NCI-H774 (cell line): ENCODE measurements at regions not wholly inside any gene's neighbourhood (a gene's known extent, or its start where the extent isn't known, plus 50 kb on each side); places are given as distances from the start of the nearest gene placed in this dataset.
A peak's percentile ranks its signal among the peaks of the same experiment; 100 is the strongest.

Experiments used
- DNase-seq: peaks from one replicate; lab custom pipeline; 2025; lab: John Stamatoyannopoulos, UW

DNA sequence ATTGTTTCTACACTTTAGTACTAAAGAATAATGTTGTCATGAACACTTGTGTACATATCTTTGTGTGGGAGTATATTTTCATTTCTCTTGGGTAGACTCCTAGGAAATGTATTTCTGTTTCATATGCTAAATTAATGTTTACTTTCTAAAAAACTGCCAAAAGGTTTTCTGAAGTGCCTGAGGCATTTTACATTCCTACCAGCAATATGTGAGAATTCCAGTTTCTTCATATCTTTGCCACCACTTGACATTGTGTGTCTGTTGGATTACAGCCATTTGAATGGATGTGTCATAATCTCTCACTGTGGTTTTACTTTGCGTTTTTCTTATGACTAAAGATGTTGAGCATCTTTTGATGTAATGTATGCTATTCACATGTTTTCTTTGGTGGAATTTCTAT is 428.2 kb upstream of the KCNH7 start:
- no peak for DNase-seq

DNA sequence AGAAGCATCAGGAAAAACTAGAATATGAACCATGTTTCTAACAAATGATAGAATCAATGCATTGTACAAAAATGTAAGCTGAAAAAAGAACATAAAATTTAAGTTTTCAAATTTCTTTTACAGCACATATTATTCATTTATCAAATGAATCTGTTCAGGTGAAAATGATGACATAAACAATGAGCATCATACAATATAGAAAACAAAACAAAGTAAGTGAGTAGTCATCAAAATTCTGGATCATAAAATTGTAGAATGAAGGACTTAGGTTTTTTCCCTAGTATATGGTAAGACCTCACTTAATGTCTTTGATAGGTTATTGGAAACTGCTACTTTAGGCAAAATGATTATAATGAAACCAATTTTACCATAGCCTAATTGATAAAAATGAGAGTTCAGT is 427.0 kb upstream of the KCNH7 start:
- DNase-seq: no peak

DNA sequence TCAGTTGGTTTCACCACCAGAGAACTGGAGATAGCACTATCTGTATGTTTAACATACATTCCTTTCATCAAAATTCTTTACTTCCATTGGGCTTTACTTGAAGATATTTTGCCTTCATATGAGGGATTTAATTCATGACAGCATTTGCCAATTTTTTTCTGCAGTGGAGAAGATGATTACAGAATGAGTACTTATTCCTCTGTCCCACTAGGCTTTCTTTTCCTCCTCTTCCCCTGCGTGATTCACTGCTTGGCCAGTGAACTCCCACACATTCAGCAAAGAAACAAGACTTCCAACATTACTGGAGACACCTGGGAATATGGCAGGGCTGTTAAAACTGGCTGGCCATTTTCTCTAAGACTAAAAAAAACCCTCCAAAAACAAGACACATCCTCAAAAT is 425.8 kb upstream of the KCNH7 start:
- no peak for DNase-seq

DNA sequence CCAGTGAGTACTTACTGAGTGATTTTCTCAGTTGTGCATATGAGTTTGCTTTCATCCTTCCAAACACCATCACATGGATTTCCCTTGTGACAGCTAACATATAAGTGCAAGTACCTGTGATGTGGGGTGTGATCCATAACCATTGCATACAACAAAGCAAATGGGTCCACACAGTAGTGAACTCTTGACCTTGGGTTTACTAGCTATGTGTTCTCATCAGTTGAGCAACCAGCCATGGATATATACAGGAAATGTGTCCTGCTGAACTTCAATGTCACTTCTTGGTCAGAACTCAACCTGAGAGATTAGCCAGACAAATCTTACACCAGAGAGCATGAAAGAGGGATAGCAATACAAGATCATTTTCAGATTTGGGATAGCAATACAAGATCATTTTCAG is 420.9 kb upstream of the KCNH7 start:
- no peak for DNase-seq

DNA sequence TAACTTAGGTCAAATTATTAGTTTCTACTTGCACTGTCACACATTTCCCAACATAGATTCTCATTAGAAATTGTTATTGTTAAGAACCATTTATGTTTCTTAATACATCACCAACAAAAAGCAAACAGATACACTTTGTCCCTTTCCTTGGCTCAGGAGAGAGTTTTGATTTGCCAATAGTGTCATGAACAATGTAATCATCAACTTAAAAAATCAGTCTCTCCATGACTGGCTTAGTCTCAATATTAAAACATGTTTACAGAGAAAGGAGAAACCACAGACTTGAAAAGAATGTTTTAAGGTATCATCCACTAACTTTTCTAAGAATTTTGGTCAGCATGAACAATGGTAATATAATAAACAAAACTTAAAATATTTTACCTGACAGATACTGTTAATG is 416.5 kb upstream of the KCNH7 start:
- no peak for DNase-seq

DNA sequence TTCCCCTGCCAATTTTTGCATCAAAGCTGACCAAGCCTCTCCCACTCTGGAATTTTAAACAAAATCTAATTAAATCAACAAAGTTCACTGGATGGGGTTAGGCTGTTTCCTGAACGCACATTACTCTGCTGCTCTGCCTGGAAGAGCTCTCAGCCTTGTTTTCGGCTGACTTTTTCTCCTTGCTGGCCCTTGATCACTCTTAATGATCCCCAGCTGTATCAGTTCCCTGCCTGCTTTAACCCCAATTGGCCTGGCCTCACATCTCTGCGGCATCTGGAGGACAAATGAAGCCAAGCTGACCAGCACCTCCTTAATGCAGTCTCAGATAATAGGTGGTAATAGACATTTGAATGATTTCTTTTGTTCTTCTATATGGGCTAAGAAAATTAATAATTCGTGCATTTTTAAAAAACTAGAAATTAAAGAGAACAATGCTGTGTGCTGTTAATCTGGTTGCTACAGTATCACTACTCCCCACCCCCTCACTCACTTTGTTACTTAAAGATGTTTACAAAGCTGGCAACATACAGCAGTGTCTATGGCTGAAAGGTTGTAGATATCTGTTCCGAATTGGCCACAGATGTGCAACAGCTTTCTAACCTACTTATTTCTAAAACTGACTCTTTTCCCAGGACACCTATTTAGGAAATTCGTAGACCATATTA is 415.2 kb upstream of the KCNH7 start:
- DNase-seq: no peak

DNA sequence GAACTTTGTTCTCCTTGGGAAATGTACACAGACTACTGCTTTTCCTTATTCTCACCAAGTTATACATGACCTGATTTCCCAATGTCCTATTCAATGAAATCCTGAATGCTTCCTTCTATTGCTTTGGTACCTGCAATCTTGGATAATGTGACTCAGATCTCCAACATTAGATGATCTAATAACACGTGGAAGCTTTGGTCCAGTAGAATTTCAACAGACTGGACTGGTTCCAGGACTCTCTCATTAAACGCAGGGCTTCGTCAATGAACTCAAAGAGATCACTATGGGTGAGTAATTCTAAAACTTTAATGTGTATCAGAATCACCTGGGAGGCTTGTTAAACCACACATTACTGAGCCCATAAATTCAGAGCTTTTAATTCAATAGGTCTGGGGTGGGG is 413.6 kb upstream of the KCNH7 start:
- DNase-seq: no peak

DNA sequence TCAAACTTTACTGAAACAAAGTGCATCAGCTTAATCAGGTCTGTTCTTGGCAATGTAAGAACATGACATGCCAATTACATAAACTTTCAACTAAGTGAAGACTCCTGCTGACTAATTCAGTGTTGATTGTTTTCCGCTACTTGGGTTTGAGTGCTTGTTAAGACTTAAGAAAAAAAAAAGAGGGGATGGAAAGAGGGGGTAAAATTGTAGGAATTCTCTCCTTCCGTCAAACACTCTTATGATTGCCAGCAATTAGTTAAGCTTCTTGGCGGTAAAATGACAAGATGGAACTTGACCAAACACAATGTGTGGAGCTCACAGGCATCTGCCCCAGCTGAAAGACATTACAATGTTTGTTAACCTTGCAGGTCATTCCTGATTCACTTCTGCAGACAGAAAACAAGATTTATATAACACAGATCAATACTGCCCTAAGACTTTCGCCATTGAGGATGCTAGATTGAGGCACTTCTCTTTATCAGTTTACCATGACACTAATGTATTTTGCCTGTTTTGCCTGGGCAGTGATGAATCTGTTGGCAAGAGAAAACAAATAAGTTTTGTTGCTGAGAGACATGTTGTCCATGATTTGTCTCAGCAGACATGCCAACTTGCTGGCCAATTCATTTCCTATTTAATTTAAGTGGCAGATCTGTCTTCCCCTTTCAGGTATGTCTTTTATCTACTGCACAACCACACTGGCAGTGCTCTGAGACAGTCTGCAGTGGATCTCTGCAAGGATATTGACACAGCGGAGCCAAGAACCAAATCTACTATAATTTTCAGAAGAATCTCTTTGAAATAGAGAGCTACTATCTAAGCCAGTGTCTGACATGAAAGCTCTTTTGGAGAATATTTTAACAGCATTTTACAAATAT is 410.0 kb upstream of the KCNH7 start:
- no peak for DNase-seq

DNA sequence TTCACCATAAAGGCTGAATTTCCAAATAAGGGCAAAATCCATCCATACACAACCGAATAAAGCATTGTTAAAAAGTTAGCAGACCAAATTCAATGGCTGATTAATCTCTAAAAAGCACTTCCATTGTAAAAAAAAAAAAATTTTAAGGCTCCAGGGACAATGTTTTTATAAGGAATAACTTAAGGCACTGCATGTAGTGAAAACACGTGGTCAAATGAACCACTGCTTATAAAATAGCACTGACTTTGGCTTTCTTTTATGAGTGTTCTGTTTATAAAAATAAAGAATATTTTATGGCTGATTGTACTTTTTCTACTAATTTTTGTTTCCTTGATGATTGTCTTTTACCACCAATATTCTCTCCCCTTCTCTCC is 409.3 kb upstream of the KCNH7 start:
- DNase-seq: no peak

DNA sequence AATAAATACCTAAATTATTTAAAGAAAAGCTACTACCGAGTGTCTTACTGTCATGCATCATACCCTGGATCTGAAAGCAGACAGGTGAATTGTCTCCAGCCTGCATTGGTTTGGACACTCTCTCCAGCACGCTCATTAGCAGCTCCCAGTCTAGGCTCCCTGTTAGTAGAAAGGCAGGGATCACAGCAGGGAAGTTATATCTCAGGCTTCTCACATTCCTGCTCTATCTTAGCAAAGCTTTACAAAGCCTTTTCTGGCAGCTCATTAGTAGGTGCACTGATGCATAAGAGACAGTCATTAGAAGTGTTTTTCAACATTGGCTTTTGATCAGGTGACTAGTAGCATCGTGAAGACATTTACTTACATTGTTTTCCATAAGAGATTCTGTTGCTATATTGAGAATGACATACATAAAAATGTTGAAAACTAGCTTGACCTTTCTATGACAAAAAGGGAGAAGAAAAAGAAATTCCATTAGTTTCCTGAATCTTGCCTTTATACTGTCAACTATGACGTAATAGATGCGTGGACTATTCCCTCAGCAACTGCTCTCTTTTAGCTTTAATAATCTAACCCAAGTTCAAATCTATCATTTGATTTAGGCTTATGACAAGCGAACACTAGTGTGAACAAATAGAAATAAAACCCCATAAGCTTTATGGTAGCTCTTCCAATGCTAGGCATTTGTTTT is 408.7 kb upstream of the KCNH7 start:
- no peak for DNase-seq

DNA sequence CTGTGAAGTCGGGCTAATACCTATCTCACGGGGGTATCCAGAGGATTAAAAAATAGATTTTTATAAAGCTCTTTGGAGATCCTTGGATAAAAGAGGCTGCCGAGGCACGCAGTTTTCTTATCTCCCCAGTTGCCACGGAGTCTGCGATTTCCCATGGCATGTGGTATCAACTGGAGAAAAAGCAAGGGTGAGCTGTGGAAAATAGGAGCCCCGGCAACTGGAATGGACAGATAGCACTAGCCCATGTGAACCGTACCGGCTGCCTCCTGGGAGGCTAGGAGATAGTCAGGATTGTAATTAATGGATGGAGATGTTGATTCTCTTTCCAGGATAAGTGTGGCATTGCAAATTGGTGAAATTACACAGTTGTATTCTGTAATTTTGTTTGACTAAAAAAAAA is 407.6 kb upstream of the KCNH7 start:
- no peak for DNase-seq

DNA sequence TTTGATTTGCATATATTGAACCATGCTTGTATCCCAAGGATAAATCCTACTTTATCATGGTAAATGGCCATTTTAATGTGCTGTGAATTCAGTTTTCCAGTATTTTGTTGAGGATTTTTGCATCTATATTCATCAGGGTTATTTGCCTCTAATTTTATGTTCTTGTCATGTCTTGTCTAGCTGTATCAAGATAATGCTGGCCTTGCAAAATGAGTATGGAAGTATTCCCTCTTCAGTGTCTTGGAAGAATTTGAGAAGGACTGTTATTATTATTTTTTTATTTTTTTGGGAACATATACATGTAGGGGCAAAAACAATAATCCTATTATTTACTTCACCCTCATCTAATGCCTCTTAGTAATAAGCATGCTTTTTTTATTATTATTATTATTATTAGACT is 398.0 kb upstream of the KCNH7 start:
- DNase-seq: no peak

DNA sequence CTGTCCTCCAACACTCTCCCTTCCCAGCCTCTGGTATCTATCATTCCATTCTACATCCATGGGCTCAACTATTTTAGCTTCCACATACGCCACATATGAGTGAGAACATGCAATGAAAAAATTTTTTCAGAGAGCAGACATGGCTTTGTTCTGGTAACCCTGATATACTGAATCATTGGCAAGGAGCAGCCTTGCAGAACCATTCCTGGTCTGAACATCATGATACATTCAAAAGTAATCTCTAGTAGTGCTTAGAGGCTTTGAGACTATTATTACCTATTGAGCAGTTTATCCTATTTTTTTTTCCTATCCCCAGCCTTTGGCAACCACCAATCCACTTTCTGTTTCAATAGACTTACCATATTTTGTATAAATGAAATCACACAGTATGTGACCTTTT is 393.1 kb upstream of the KCNH7 start:
- no peak for DNase-seq

DNA sequence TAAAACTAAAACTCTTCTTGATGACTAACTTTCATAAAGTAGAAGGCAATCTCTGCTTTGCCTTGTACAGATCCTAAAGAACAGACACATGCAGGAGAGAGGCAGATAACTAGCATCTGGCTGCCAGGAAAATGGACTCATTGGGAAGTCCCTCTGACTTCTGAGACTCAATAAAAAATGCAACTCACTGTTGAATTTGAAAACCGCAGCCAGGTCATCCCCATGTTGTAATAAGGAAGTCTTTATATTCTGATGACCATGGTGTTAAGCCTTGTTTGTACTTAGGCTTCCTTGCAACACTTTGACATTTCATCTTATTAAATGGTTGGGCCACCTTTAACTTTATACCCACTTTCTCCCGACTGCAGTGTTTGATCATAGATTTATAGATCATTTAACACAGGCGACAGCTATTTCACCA is 375.1 kb upstream of the KCNH7 start:
- no peak for DNase-seq

DNA sequence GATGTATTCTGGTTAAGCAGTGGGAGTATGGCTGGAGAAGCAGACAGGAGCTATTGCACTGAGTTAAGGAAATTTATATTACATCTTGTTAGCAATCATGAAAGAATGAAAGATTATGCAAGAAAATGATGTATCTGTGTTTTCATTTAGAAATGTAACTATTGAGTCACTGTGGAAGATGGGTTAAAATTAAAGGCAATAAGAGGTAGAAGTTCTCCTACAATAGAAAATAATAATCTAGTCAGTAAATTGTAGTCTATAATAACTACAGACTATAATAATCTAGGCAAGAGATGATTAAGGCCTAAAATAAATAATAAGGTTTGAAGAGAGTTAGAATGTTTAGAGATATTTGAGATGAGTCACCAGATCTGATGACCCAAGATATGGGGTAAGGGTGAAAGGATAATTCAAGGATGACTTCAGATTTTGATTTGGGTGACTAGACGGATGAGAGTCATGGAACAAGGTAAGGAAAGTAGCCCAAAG is 371.9 kb upstream of the KCNH7 start:
- DNase-seq: no peak

DNA sequence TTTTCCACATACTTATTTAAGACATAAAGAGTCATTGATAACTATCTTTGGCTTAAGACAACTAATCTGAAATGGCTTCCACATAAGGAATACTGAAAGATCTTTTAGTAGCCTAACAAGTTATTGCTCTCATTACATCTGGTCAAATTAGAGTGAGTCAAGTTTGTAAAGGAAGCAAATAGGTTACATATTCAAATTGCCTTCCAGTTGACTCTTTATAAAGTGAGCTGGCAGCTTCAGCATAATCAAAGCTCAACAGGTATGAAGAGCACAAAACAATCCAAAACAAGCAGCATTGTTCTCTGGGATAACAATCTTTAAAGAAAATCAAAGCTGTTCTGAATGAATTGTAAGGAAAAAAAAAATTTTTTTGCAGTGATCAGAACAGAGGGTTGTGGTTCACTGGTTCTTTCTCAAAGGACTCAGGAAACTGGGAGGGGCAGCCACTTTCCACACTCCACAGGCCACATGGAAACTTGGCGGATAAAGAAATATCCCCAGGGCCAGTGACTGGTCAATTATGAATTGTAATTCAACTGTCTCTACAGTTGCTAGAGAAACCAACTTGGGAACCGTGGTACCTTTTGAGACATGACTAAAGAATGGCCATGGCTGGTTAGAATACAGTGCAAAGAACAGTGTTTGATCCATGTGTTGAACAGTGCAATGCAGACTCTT is 369.3 kb upstream of the KCNH7 start:
- no peak for DNase-seq

DNA sequence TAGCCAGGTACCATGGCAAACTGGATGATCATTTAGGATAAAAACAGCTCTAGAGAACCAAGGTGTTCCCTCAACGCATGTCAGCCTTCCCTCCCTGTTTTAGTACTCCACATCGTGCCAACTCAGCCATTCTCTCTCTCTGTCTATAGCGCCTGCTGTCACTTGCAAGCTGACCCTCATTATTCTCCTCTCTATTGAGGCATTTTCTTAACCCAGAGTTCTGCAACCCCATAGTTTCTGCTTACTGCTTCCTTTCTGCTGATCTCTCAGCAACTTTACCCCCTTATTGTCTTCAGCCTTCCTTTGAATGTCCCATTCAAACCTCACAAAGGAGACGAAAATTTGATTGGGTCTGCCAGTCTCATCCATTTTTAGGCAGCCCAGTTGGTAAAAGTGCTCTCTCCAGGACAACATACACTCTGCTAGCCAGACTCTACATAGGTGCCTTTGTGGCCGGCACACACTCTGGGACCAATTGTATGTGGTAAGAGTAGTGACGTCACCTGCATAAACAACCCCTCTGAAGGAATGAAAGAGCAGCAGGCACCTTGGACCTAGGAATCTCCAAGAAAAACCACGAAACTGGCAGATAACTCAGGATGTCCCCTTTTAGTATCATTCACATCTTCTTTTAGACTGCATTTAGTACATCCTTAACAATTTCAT is 367.2 kb upstream of the KCNH7 start:
- DNase-seq: no peak

DNA sequence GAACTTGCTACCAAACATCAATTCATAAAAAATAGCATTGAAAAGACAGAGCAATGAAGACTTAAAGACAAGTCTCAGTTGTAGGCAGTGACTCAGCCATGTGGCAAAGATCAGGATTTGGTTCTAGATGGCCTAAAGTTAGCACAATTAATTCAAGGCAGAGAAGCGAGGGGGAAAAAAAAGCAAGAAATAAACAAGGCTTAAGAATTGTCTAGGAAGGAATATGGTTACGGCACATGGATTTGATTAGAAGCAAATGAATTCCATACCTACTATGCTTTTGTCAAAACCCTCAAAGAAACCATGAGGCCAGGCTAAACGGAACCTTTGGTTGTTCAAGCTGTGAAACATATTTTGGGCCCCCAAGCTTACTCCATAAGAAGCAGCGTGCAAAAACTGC is 362.2 kb upstream of the KCNH7 start:
- no peak for DNase-seq

DNA sequence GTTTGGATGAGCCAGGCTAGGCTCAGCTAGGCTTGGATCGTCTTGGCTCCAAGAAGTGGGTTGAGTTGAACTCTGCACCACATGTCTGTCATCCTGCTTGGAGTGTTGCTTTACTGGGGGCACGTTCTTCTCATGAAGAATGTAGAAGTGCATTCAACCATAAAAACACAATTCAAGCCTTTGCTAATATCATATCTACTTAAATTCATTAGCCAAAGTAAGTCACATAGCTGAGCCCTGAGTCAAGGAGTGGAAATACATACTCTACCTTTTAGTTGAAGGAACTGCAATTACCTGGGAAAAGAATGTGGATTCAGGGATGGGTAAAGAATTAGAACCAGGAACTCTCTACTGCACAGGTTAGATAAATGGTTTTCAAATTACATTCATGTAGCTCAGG is 360.4 kb upstream of the KCNH7 start:
- DNase-seq: no peak

DNA sequence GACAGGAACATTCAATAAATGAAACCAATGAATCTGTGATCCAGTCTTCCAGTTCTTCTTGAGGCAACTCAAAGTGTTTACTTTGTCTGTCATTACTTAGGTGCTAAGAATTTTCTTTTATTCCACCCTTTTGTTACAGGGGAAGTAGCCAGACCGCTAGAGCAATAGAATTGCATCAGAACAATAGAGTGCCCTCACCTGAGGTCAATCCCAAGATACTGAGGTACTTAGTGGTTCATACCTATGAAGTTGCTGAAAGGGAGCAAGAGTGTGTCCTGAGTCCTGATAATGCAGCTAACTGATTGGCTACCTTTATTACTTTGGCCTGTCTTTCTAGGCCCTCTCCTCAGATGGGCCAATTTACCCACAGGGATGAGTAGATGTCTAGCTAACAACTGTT is 359.4 kb upstream of the KCNH7 start:
- DNase-seq: no peak

DNA sequence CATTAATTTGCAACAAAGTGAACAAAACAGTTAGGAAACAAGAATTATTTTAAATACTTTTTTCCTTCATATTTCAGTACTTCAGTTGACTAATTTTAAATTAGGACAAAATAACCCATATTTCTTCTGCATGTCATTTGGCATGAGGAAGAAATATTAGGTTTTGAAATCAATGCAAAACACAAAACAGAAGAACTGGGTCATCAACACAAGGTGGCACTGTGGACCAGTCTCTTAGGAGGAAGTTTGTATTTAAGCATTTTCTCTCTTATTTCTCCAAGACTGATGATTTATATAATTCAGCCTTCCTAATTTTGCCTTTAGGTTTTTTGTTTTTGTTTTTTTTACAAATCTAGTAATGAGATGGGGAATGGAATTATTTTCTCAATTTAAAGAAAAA is 352.8 kb upstream of the KCNH7 start:
- peak; percentile 40 for DNase-seq
